Fibroblast of pulmonary artery (primary cell): ENCODE measurements at regions not wholly inside any gene's neighbourhood (a gene's known extent, or its start where the extent isn't known, plus 50 kb on each side); places are given as distances from the start of the nearest gene placed in this dataset.

Experiments
- DNase-seq: peaks from one replicate; pipeline ENCODE4 v3.0.0-alpha.2; 2010; ENCODE audit warnings: low read depth
- H3K4me3 ChIP-seq: replicated peaks from 2 replicates; pipeline ENCODE4 v1.5.1; 2011; ENCODE audit warnings: low read depth, mild to moderate bottlenecking, control low read depth, low read length, moderate library complexity
- TF ChIP-seq, protein P1 (sequence below): IDR thresholded peaks from 2 replicates; pipeline ENCODE4 v1.5.1; 2011; ENCODE audit warnings: mild to moderate bottlenecking, control low read depth, low read length, inconsistent platforms; ENCODE audit errors: missing control alignments

DNA sequence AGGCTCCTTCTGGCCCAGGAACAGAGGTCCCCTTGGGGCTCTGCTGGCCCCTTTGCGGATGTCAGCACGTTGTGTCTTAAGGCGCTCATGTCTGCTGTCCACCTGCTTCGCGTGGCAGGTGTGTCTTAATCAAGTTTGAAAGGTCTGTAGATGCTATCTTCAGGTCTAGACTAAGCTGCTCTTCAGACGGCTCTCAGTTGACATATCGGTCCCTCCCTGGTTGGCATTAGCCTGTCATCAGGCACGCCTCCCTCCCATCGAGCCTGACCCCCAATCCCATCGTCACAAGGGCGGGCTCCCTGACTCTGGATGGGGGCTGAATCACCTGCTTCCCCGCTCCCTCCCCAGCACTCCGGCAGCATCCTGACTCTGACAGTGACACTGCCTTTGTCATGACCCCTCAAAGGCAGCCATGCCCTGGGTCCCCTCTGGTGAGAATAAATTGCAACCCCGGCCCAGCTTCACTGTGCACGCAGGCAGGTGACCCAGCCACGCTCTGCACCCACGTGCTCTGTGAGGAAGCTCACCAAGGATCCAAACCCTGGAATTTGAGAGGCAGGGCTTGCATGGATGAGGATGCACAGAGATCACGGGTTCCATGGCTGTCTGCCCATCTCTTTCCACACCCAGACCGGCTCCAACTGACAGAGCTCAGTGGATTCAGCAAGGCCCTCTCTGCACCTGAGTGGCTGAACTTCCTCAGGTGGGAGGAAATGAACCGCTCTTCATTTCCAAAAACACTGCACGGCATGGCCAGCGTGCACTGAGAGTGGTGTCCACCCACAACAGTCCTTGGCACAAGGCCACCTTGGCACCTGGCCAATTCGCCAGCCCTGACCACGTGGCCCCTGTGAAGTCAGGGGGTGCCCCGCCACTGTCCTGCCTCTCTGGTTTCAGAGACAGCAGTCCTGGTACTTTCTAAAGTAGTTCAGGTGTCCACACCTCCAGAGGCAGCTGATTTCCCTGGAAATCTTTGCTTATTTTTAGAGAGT, 110.2 kb upstream of the GPC1 start:
- H3K4me3 ChIP-seq, result no peak overlapping the region
- peak; percentile 9 for DNase-seq
- TF ChIP-seq, protein P1, sequence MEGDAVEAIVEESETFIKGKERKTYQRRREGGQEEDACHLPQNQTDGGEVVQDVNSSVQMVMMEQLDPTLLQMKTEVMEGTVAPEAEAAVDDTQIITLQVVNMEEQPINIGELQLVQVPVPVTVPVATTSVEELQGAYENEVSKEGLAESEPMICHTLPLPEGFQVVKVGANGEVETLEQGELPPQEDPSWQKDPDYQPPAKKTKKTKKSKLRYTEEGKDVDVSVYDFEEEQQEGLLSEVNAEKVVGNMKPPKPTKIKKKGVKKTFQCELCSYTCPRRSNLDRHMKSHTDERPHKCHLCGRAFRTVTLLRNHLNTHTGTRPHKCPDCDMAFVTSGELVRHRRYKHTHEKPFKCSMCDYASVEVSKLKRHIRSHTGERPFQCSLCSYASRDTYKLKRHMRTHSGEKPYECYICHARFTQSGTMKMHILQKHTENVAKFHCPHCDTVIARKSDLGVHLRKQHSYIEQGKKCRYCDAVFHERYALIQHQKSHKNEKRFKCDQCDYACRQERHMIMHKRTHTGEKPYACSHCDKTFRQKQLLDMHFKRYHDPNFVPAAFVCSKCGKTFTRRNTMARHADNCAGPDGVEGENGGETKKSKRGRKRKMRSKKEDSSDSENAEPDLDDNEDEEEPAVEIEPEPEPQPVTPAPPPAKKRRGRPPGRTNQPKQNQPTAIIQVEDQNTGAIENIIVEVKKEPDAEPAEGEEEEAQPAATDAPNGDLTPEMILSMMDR, result no peak

GRCh38 chr2:240326246-240326645, 109.2 kb upstream of the GPC1 start:
- TF ChIP-seq, protein P1, result no peak

DNA sequence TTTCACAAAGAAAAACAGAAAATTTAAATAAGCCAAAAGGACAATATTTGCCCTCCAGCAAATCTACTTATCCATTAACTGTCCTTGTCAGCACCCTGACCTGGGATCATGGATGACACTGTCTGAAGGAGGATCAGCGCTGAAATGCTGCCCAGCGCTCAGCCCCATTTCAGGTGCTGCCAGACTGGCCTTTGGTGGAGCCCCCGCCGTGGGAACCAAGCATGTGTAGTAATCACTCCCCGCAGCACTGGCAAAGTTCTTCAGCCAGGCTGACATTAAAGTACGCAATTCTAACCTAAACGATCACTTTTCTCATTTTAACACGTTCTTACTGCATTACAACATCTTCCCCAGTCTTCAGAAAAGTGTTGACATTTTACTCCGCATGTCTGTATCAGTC, 108.6 kb upstream of the GPC1 start:
- H3K4me3 ChIP-seq, result no peak overlapping the region
- no peak for DNase-seq
- TF ChIP-seq, protein P1, result no peak

More at GRCh38 chr2:240326246-240326645, 109.2 kb upstream of the GPC1 start:
- DNase-seq, result no peak
- no peak overlapping the region for H3K4me3 ChIP-seq

DNA sequence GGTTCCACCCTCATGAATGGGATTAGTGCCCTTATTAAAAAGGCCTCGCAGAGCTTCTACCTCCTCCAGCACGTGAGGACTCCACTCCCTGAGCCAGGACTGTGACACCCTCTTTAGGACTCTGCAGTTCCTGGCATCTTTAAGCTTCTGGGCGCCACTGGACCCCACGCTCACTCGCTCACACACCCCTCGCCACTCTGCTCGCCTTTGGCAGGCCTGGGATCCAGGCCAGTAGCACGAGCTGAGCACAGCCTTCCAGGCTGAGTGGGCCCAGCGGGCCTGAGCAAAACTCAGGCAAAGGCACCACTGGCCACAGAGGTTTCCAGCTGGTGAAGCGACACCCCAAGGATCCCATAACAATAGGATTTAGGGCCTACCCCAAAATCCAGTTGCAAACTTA, 107.9 kb upstream of the GPC1 start:
- H3K4me3 ChIP-seq, result no peak overlapping the region
- TF ChIP-seq, protein P1, result no peak
- DNase-seq, result no peak

GRCh38 chr2:240328526-240328925, 106.9 kb upstream of the GPC1 start:
- no peak overlapping the region for H3K4me3 ChIP-seq
- no peak for DNase-seq
- TF ChIP-seq, protein P1, result no peak

DNA sequence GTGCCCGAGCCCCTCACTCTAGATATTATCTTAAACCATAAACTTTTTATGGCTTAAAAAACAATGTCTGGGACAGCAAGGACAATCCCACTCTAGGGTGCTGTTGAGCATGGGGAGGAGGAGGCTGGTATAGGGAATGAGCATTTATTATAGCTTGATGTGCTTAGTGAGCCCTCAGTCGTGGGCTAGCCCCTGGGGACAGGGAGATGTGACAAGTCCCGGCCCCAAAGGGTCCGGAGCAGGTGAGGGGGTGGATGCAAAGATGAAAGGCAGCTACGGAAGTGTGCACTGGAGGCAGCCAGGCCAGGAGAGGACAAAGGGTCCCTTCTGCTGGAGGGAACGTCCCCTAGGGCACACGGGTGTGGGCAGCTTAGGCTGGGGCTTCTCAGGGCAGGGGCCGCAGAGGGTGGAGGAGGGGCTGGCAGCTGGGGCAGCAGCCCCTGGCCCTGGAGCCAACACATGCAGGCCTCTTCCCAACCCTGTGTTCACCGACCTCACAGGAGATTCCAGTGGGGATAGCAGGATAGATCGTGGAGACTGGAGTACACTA, 106.3 kb upstream of the GPC1 start:
- no peak overlapping the region for H3K4me3 ChIP-seq
- TF ChIP-seq, protein P1, result no peak
- no peak for DNase-seq

DNA sequence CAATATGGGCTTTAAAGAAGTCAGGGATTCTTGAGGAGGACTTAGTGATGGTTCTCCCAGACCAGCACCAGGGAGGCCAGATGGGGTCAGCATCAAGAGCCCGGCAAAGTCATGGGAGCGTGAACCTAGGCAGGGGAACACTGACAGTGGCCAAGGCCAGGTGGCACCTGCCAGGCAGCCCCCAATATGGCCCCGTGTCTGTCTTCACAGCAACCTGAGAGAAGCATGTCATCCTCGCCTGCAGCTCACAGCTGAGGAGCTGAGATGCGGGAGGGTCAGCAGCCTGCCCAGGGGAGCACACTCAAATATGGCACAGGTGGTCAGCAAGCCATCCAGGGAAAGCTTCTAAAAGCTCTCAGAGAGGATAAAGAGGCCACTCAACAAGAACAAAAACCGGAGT, 105.7 kb upstream of the GPC1 start:
- TF ChIP-seq, protein P1, result no peak
- H3K4me3 ChIP-seq, result no peak overlapping the region
- no peak for DNase-seq
